ENCODE measurements at regions not wholly inside any gene's neighbourhood (a gene's known extent, or its start where the extent isn't known, plus 50 kb on each side); places are given as distances from the start of the nearest gene placed in this dataset.

DNA sequence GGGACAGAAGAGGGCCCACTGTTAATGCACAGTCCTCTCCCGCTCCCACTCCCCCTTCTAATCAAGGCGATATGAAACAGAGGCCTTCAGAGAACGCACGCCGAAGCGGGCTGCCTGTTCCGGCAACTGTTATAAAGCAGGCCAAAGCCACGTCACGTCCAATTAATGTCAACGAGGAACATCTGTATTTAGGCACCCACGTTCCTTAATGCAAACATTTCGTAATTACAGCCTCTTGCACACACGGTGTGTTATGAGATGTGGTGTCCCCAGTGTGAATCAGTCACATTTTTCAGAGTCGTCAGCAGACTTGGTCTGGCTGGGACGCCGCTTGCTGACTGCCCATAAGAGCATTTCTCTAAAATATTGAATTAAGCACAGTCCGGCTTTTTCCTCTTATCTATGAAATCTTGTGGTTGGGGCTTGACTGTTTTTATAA, 339.0 kb downstream of the NSG2 start:
- no peak for TF ChIP-seq POLR2AphosphoS5 (IDR thresholded peaks at IDR 0.05; ENCODE audit: low read depth)
- TF ChIP-seq, protein P1, sequence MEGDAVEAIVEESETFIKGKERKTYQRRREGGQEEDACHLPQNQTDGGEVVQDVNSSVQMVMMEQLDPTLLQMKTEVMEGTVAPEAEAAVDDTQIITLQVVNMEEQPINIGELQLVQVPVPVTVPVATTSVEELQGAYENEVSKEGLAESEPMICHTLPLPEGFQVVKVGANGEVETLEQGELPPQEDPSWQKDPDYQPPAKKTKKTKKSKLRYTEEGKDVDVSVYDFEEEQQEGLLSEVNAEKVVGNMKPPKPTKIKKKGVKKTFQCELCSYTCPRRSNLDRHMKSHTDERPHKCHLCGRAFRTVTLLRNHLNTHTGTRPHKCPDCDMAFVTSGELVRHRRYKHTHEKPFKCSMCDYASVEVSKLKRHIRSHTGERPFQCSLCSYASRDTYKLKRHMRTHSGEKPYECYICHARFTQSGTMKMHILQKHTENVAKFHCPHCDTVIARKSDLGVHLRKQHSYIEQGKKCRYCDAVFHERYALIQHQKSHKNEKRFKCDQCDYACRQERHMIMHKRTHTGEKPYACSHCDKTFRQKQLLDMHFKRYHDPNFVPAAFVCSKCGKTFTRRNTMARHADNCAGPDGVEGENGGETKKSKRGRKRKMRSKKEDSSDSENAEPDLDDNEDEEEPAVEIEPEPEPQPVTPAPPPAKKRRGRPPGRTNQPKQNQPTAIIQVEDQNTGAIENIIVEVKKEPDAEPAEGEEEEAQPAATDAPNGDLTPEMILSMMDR (IDR thresholded peaks at IDR 0.05; ENCODE audit: insufficient read depth, low read length): no peak
- TF ChIP-seq REST (IDR thresholded peaks at IDR 0.05; ENCODE audit: insufficient replicate concordance, low read depth): no peak
